C4-2B (cell line): ENCODE measurements at regions not wholly inside any gene's neighbourhood (a gene's known extent, or its start where the extent isn't known, plus 50 kb on each side); places are given as distances from the start of the nearest gene placed in this dataset.

ENCODE experiments used
- H3K27ac ChIP-seq: fragments of 450-650 bp; 2 replicates; pipeline ENCODE4 v1.5.1; 2017
- CTCF ChIP-seq: fragments of 450-650 bp; conservative IDR thresholded peaks from 2 replicates; pipeline ENCODE4 v1.5.1; 2017; ENCODE audit warnings: mild to moderate bottlenecking
- ZFX ChIP-seq: fragments of 450-650 bp; IDR thresholded peaks from 2 replicates; pipeline ENCODE4 v1.6.1; 2017

- TF ChIP-seq ZFX (no peak), CTCF (no peak)
- H3K27ac ChIP-seq = no peak overlapping the region
Observed at GRCh38 chr6:140427842-140428241, 1053.4 kb upstream of the CITED2 start.

GRCh38 chr6:140414966-140415620 is 1040.6 kb upstream of the CITED2 start:
- no peak for TF ChIP-seq CTCF
- TF ChIP-seq ZFX = no peak
- no peak overlapping the region for H3K27ac ChIP-seq

DNA sequence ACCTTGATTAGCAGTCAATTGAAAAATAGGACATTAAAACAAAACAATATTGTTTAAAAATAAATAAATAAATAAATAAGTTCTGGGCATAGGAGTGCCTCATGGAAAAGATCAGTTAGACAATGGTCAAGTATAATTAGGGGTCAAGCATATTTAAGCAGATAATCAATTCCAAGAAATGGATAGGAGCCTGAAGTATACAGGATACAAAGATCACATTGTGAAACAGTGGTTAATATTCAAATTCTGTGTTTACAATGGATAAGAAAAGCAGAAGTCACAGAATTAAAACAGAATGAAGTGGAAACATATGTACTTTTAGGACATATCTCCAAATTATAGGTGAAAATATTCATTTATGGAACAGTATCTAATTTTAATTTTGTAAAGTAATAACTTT is 1028.6 kb upstream of the CITED2 start:
- no peak for TF ChIP-seq ZFX
- no peak for TF ChIP-seq CTCF
- no peak overlapping the region for H3K27ac ChIP-seq

DNA sequence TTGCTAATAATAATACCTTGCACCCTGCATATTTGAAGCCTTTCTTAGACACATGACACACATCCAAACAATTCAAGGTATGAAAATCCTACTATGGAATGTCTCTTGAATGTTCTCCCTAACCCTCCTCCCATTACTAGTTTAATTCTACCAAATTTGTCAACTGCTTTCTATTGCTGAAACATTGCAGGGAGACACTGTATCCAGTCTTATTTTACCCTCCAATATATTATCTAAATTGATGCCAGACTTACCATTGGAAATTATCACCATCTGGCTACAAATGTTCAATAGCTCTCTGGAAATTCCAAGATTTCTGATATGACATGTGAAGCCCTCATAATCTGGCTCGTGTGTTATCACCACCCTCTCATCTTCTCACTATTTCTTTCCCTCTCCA is 1027.3 kb upstream of the CITED2 start:
- H3K27ac ChIP-seq = no peak overlapping the region
- TF ChIP-seq ZFX = no peak
- TF ChIP-seq CTCF = no peak

GRCh38 chr6:140398076-140398475 is 1023.6 kb upstream of the CITED2 start:
- no peak overlapping the region for H3K27ac ChIP-seq
- no peak for TF ChIP-seq ZFX
- TF ChIP-seq CTCF = no peak

DNA sequence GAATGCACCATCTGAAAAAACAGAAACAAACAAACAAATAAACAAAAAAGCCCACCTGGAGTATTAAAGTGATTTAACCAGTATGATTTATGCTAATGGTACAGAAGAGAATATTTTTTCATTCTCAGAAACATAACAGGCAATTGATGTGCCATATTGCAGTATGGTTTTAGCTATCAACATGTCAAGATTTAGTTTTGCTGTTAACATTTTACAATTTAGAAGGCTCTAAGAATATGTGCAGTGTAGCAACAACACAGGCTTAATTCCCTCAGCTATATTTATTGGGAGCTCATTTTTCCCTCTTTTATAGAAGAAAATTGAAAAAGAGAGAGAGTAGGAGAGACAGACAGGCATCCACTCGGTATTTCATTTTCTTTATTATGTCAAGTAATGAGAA is 1022.7 kb upstream of the CITED2 start:
- TF ChIP-seq ZFX = no peak
- TF ChIP-seq CTCF = no peak
- no peak overlapping the region for H3K27ac ChIP-seq

- no peak overlapping the region for H3K27ac ChIP-seq
- no peak for TF ChIP-seq ZFX
- TF ChIP-seq CTCF = no peak
Observed at GRCh38 chr6:140393665-140394540, 1019.5 kb upstream of the CITED2 start.
